ENCODE measurements at regions not wholly inside any gene's neighbourhood (a gene's known extent, or its start where the extent isn't known, plus 50 kb on each side); places are given as distances from the start of the nearest gene placed in this dataset.
"Not testable (repeated sequence)": the region's sequence is repeated elsewhere in the genome, so short reads cannot be mapped to it uniquely, and the experiment has no call there.

GRCh38 chr6:102911571-102911970, 1518.1 kb downstream of the GRIK2 start (continued):
- TF ChIP-seq GABPB1 (CRISPR knock-in tag; IDR thresholded peaks at IDR 0.05) (no peak), ZNF425 (CRISPR knock-in tag; conservative IDR thresholded peaks at IDR 0.05) (no peak), ZBTB43 (CRISPR knock-in tag; IDR thresholded peaks at IDR 0.05) (no peak), IRF1 (CRISPR knock-in tag; IDR thresholded peaks at IDR 0.05) (no peak), AFF4 (CRISPR knock-in tag; IDR thresholded peaks at IDR 0.05; ENCODE audit: borderline replicate concordance) (no peak), PRDM15 (CRISPR knock-in tag; IDR thresholded peaks at IDR 0.05) (no peak)

GRCh38 chr6:102910701-102911139, 1517.2 kb downstream of the GRIK2 start:
- ATAC-seq; CTCF ChIA-PET; DNase-seq (ENCODE audit: low spot score); H3K4me3 Mint-ChIP-seq; H3K4me1 Mint-ChIP-seq; POLR2A ChIA-PET; H3K36me3 Mint-ChIP-seq; H3K27me3 Mint-ChIP-seq (ENCODE audit: low read depth); H3K27ac Mint-ChIP-seq: not testable (repeated sequence)
- peaks cover 17% of the 10 kb centered on the region for H3K9me3 Mint-ChIP-seq

GRCh38 chr6:102907181-102907580, 1513.7 kb downstream of the GRIK2 start:
- POLR2A ChIA-PET: no interaction called here

More at GRCh38 chr6:102907181-102907580, 1513.7 kb downstream of the GRIK2 start:
- H3K9me3 Mint-ChIP-seq: peaks cover 12% of the 10 kb centered on the region
- CTCF ChIA-PET: interaction anchor here (0.5 to 1.2 kb wide), 10 partner anchors 11 to 1520 kb away, joined by 3 to 5 read pairs (median 4); no protein-coding TSS in a partner anchor
- TF ChIP-seq FOXP4 (CRISPR knock-in tag; IDR thresholded peaks at IDR 0.05): no peak
- TF ChIP-seq CREB1 (CRISPR knock-in tag; IDR thresholded peaks at IDR 0.05): no peak
- H3K4me1 Mint-ChIP-seq: peaks cover 6% of the 10 kb centered on the region; the same call in 1 of the 2 replicates
- no peaks in the 10 kb centered on the region for H3K36me3 Mint-ChIP-seq
- no peak overlapping the region for H3K4me3 Mint-ChIP-seq
- peak; percentile 59 for DNase-seq (ENCODE audit: low spot score)
- H3K27ac Mint-ChIP-seq: no peak overlapping the region
- ATAC-seq: peak; percentile 92
- H3K27me3 Mint-ChIP-seq (ENCODE audit: low read depth): no peaks in the 10 kb centered on the region

All from WTC11 (cell line).